22Rv1 (cell line): ENCODE measurements at regions not wholly inside any gene's neighbourhood (a gene's known extent, or its start where the extent isn't known, plus 50 kb on each side); places are given as distances from the start of the nearest gene placed in this dataset.

Experiments
- CTCF ChIP-seq: fragments of 450-650 bp; IDR thresholded peaks from 2 replicates; pipeline ENCODE4 v1.5.1; 2017; ENCODE audit warnings: mild to moderate bottlenecking
- ZFX ChIP-seq: fragments of 450-650 bp; IDR thresholded peaks from 2 replicates; pipeline ENCODE4 v1.6.1; 2017; ENCODE audit warnings: antibody characterized with exemption, borderline replicate concordance

- TF ChIP-seq CTCF (no peak), ZFX (no peak)
These were observed 137.7 kb downstream of the MN1 start for GRCh38 chr22:27663812-27664211.
